HT-29 (cell line): ENCODE measurements at regions not wholly inside any gene's neighbourhood (a gene's known extent, or its start where the extent isn't known, plus 50 kb on each side); places are given as distances from the start of the nearest gene placed in this dataset.
A peak's percentile ranks its signal among the peaks of the same experiment; 100 is the strongest.
"Not testable (repeated sequence)": the region's sequence is repeated elsewhere in the genome, so short reads cannot be mapped to it uniquely, and the experiment has no call there.

Experiments
- DNase-seq: peaks from one replicate; pipeline ENCODE4 v3.0.0-alpha.2; 2015; ENCODE audit warnings: low spot score

- DNase-seq, result no peak
Observed at GRCh38 chr14:85178864-85179263, 351.1 kb upstream of the FLRT2 start.

- DNase-seq, result no peak
Observed at GRCh38 chr14:85180876-85181275, 349.1 kb upstream of the FLRT2 start.

- no peak for DNase-seq
Observed at GRCh38 chr14:85182282-85182681, 347.7 kb upstream of the FLRT2 start.

- DNase-seq, result no peak
Observed at GRCh38 chr14:85186082-85186481, 343.9 kb upstream of the FLRT2 start.

GRCh38 chr14:85187521-85187920 is 342.4 kb upstream of the FLRT2 start:
- no peak for DNase-seq

GRCh38 chr14:85188836-85189235 is 341.1 kb upstream of the FLRT2 start:
- no peak for DNase-seq

GRCh38 chr14:85189253-85189652 is 340.7 kb upstream of the FLRT2 start:
- DNase-seq, result not testable (repeated sequence)

GRCh38 chr14:85190251-85190650 is 339.7 kb upstream of the FLRT2 start:
- DNase-seq, result no peak

- DNase-seq, result no peak
Observed at GRCh38 chr14:85191986-85192385, 338.0 kb upstream of the FLRT2 start.

- DNase-seq, result peak; percentile 17
Observed at GRCh38 chr14:85195872-85196477, 334.0 kb upstream of the FLRT2 start.

- no peak for DNase-seq
Observed at GRCh38 chr14:85198001-85198400, 331.9 kb upstream of the FLRT2 start.

GRCh38 chr14:85205875-85206274 is 324.1 kb upstream of the FLRT2 start:
- DNase-seq, result no peak

GRCh38 chr14:85214471-85214870 is 315.5 kb upstream of the FLRT2 start:
- DNase-seq, result no peak

- no peak for DNase-seq
Observed at GRCh38 chr14:85217412-85217811, 312.5 kb upstream of the FLRT2 start.

GRCh38 chr14:85218982-85219381 is 311.0 kb upstream of the FLRT2 start:
- no peak for DNase-seq

GRCh38 chr14:85221832-85222231 is 308.1 kb upstream of the FLRT2 start:
- no peak for DNase-seq

GRCh38 chr14:85222341-85222740 is 307.6 kb upstream of the FLRT2 start:
- DNase-seq, result no peak

- no peak for DNase-seq
Observed at GRCh38 chr14:85223667-85224066, 306.3 kb upstream of the FLRT2 start.

- no peak for DNase-seq
Observed at GRCh38 chr14:85224241-85224640, 305.7 kb upstream of the FLRT2 start.

GRCh38 chr14:85233756-85234155 is 296.2 kb upstream of the FLRT2 start:
- DNase-seq, result peak; percentile 33

GRCh38 chr14:85234156-85235025 is 295.6 kb upstream of the FLRT2 start:
- DNase-seq, result peak; percentile 49

GRCh38 chr14:85235868-85236267 is 294.1 kb upstream of the FLRT2 start:
- no peak for DNase-seq

- no peak for DNase-seq
Observed at GRCh38 chr14:85236296-85236695, 293.6 kb upstream of the FLRT2 start.
